GM13976 (cell line): ENCODE measurements at regions not wholly inside any gene's neighbourhood (a gene's known extent, or its start where the extent isn't known, plus 50 kb on each side); places are given as distances from the start of the nearest gene placed in this dataset.

Experiments
- DNase-seq: peaks from one replicate; pipeline ENCODE4 v3.0.0; 2012; ENCODE audit warnings: low spot score
- CTCF ChIP-seq: IDR thresholded peaks from 2 replicates; pipeline ENCODE4 v1.5.1; 2012; ENCODE audit warnings: borderline replicate concordance, mild to moderate bottlenecking; ENCODE audit not compliant: insufficient read depth; ENCODE audit errors: extremely low read depth, missing control alignments, control extremely low read depth
- in situ Hi-C: fragments of 300-500 bp; cut with MboI; formaldehyde crosslinking; loops from one replicate; pipeline ENCODE4 v1.12.0; 2022; ENCODE audit warnings: low sequenced_read_pairs, mixed read lengths, inconsistent platforms; ENCODE audit not compliant: unreplicated experiment

DNA sequence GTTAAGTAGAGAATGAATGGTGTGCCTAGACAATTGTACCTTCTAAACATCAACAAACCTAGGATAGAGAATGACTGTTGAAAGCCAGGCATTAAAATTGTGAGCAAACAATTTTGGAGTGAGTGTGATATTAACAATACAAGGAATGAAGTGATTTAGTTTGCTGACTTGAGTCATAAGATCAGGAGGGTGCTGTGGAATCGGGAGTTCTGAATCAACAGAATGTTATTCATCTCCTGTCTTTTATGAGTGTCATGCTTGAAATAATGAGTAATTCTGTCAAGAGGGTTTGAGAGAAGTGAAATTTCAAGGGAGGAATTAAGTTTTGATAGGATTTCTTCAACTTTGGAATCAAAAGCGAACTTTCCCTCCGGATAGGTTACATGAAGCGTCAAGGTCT lies 214.4 kb upstream of the DSEL start:
- no peak for DNase-seq

DNA sequence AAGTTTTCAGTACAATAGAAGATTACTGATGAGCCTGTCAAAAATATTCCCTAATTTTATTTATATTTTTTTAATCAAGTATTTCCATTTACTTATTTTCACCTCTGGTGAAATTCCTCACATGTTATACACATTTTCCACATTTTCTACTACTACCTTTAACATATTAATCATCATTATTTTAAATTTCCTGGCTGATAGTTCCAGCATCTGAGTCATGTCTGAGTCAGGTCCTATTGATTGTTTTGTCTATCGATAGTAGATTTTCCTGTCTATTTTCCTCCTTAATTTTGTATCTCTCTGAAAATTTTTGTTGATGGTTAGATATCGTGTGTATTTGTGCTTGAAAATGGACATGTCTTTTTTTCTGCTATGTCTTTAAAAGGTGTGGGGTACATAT lies 211.8 kb upstream of the DSEL start:
- in situ Hi-C loops = no loop called here
- no peak for TF ChIP-seq CTCF
- DNase-seq = no peak

More for the DNA sequence above, 214.4 kb upstream of the DSEL start:
- in situ Hi-C loops = no loop called here
- TF ChIP-seq CTCF = no peak

DNA sequence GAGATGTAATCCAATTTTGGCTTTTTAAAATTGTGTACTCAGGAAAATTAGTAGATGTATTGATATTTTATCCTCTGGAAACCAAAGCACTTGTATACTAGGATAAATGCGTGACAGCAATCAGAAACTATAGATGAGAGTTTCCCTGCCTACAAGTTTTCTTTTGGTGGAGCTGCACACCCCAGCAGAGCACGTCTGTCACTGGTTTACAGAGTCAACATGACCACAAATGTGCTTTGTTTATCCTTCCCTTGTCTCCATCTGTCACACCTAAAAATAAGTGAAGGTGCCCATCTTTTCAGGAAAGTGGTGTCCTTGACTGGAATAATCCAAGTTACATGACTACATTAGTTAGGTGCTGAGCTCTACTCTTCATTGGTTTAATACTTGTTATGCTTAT lies 210.4 kb upstream of the DSEL start:
- no peak for DNase-seq
- in situ Hi-C loops = no loop called here
- no peak for TF ChIP-seq CTCF

GRCh38 chr18:67717800-67718199 lies 201.3 kb upstream of the DSEL start:
- in situ Hi-C loops = no loop called here
- DNase-seq = no peak

DNA sequence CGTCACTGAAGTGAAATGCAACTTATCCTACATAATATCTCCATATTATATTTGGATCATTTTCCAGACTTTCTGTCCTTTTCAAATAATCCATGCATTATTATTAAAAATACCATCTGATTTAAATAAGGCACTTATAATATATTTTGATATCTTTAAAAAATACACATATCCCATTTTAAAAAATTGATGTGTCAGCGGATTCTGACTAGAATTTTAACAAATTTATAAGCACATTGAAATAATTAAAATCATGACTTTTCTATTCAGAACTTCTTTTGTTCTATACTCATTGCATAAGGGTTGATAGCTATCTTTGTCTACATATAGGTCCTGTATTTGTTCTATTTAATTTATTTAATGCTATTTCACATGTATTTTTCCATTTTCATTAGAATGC lies 199.0 kb upstream of the DSEL start:
- DNase-seq = no peak
- TF ChIP-seq CTCF = no peak
- in situ Hi-C loops = no loop called here

More at GRCh38 chr18:67717800-67718199, 201.3 kb upstream of the DSEL start:
- TF ChIP-seq CTCF = no peak

DNA sequence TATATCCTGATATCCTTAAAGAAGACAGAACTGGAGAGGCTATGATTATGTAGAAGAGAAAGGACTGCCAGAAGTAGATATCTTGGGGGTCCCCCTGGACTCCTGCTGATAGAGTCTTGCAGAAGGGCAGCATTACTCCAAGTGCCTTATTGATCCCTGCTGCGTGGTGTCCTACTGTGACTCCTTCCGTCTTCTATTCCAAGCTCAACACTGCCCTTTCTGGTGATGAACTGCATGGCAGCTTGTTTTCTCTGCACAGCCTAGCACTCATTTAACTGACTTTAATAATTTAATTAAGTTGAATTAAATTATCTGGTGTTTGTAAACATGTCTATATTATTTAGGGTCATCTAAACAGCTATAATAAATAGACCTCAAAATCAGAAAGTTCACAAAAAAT lies 194.1 kb upstream of the DSEL start:
- no peak for DNase-seq

More for the DNA sequence above, 194.1 kb upstream of the DSEL start:
- in situ Hi-C loops = no loop called here
- peak; percentile 6 for TF ChIP-seq CTCF
